Stomach (tissue), 8 donors: ENCODE measurements at regions not wholly inside any gene's neighbourhood (a gene's known extent, or its start where the extent isn't known, plus 50 kb on each side); places are given as distances from the start of the nearest gene placed in this dataset.

Experiments used
- DNase-seq, 2 donors: peaks; one replicate each; pipeline versions ENCODE4 v3.0.0 to v3.0.0-alpha.2; 2013 to 2019
- H3K27ac ChIP-seq, 5 donors: fragments of 200-600 bp in 4 of 5; sonication (generic) in 4 of 5; one replicate each; pipeline ENCODE4 v1.5.1; 2013 to 2019; ENCODE audit warnings: mild to moderate bottlenecking in 1 of 5, moderate library complexity in 1 of 5
- H3K27me3 ChIP-seq, 3 donors: fragments of 200-600 bp; sonication (generic); one replicate each; pipeline ENCODE4 v1.5.1; 2017 to 2019; ENCODE audit warnings: mixed run types in 1 of 3
- H3K36me3 ChIP-seq, 4 donors: fragments of 200-600 bp; sonication (generic); 1 replicate in 3 of 4; 2 replicates in 1 of 4; pipeline ENCODE4 v1.5.1; 2016 to 2019
- H3K4me1 ChIP-seq, 4 donors: fragments of 200-600 bp; sonication (generic); one replicate each; pipeline ENCODE4 v1.5.1; 2016 to 2019
- H3K4me3 ChIP-seq, 4 donors: fragments of 200-600 bp; sonication (generic) in 3 of 4; one replicate each; pipeline ENCODE4 v1.5.1; 2016 to 2019; ENCODE audit warnings: mild to moderate bottlenecking in 1 of 4
- H3K9me3 ChIP-seq, 4 donors: fragments of 200-600 bp; sonication (generic); one replicate each; pipeline ENCODE4 v1.5.1; 2016 to 2019
- CTCF ChIP-seq, 7 experiments: fragments of 450-650 bp in 4 of 7; fragments of 200-600 bp in 3 of 7; sonication (generic) in 3 of 7; IDR thresholded peaks; one replicate each; pipeline ENCODE4 v1.5.1; 2016 to 2019; ENCODE audit warnings: antibody characterized with exemption in 7 of 7, control low read depth in 2 of 7, mild to moderate bottlenecking in 1 of 7
- EP300 ChIP-seq: sonication (generic); formaldehyde crosslinking; IDR thresholded peaks from one replicate; pipeline ENCODE4 v1.6.1; 2017; ENCODE audit warnings: antibody characterized with exemption
- POLR2A ChIP-seq, 4 donors: fragments of 450-650 bp; IDR thresholded peaks; one replicate each; pipeline ENCODE4 v1.6.1; 2016; ENCODE audit warnings: antibody characterized with exemption in 4 of 4, control low read depth in 2 of 4, mild to moderate bottlenecking in 1 of 4, moderate library complexity in 1 of 4
- POLR2AphosphoS5 ChIP-seq, 3 donors: sonication (generic); formaldehyde crosslinking; IDR thresholded peaks; one replicate each; pipeline ENCODE4 v1.6.1; 2016; ENCODE audit warnings: antibody characterized with exemption in 3 of 3
- WGBS, 5 donors: extraction: QIAGEN DNeasy Blood & Tissue Kit in 3 of 5; methylation state at CpG; one replicate each; pipeline versions ENCODE4 v1.1.5 to v1.1.7; 2013 to 2018; 5-methylcytosine and 5-hydroxymethylcytosine counted together
- intact Hi-C: fragments of 100-400 bp; cut with DNase I; formaldehyde crosslinking; loops from one replicate; pipeline ENCODE4 v1.15.1; 2023; ENCODE audit warnings: low total_unique reads
- donor health status: healthy with polysubstance abuse.
- donor health status: Bipolar disorder and iron deficiency.
- donor health status: healthy.

- no peak for DNase-seq
- Histone ChIP-seq H3K27me3 (peaks cover 0 to 8% (median 0%) of the 10 kb centered on the region in 3 donors), H3K36me3 (no peaks in the 10 kb centered on the region), H3K27ac (no peak overlapping the region), H3K4me3 (no peak overlapping the region), H3K4me1 (peaks cover 0 to 7% (median 0%) of the 10 kb centered on the region in 4 donors), H3K9me3 (no peaks in the 10 kb centered on the region)
- intact Hi-C loops: no loop called here
- TF ChIP-seq EP300 (no peak), POLR2AphosphoS5 (IDR thresholded peaks at IDR 0.05) (no peak), POLR2A (IDR thresholded peaks at IDR 0.05) (no peak), CTCF (IDR thresholded peaks at IDR 0.05) (no peak)
- WGBS, 5 donors: 84 to 94% (median 92%) methylated on average over 3 of the region's 3 CpGs
Measured at GRCh38 chr6:148208298-148208697, 134.3 kb upstream of the SASH1 start.

GRCh38 chr6:148211777-148212324 lies 130.8 kb upstream of the SASH1 start:
- no peak overlapping the region for H3K27ac ChIP-seq
- H3K27me3 ChIP-seq: peaks cover 0 to 8% (median 0%) of the 10 kb centered on the region in 3 donors
- H3K4me1 ChIP-seq: no peaks in the 10 kb centered on the region
- H3K9me3 ChIP-seq: no peaks in the 10 kb centered on the region
- no peak for DNase-seq
- 89 to 94% (median 92%) methylated on average over 11 of the region's 11 CpGs for WGBS, 5 donors
- no peak overlapping the region for H3K4me3 ChIP-seq
- intact Hi-C loops: no loop called here
- H3K36me3 ChIP-seq: no peaks in the 10 kb centered on the region
- no peak for TF ChIP-seq POLR2A (IDR thresholded peaks at IDR 0.05)
- no peak for TF ChIP-seq POLR2AphosphoS5 (IDR thresholded peaks at IDR 0.05)
- TF ChIP-seq EP300: no peak
- no peak for TF ChIP-seq CTCF (IDR thresholded peaks at IDR 0.05)

- H3K9me3 ChIP-seq: no peaks in the 10 kb centered on the region
- H3K4me3 ChIP-seq: no peak overlapping the region
- H3K36me3 ChIP-seq: no peaks in the 10 kb centered on the region
- H3K27ac ChIP-seq: no peak overlapping the region
- 76 to 88% (median 86%) methylated on average over 3 of the region's 3 CpGs for WGBS, 5 donors
- DNase-seq: no peak
- TF ChIP-seq POLR2A (IDR thresholded peaks at IDR 0.05) (no peak), POLR2AphosphoS5 (IDR thresholded peaks at IDR 0.05) (no peak), CTCF (IDR thresholded peaks at IDR 0.05) (no peak), EP300 (no peak)
- intact Hi-C loops: no loop called here
- H3K27me3 ChIP-seq: peaks cover 0 to 8% (median 0%) of the 10 kb centered on the region in 3 donors
- no peaks in the 10 kb centered on the region for H3K4me1 ChIP-seq
Measured at GRCh38 chr6:148212366-148212765, 130.3 kb upstream of the SASH1 start.

- no peak overlapping the region for H3K27ac ChIP-seq
- H3K27me3 ChIP-seq: peaks cover 0 to 8% (median 0%) of the 10 kb centered on the region in 3 donors
- no peak for DNase-seq
- H3K4me3 ChIP-seq: no peak overlapping the region
- H3K4me1 ChIP-seq: peaks cover 0 to 5% (median under 1%) of the 10 kb centered on the region in 4 donors
- no peak for TF ChIP-seq EP300
- no peaks in the 10 kb centered on the region for H3K36me3 ChIP-seq
- WGBS, 5 donors: 61 to 77% (median 71%) methylated on average over 3 of the region's 3 CpGs
- intact Hi-C loops: no loop called here
- no peaks in the 10 kb centered on the region for H3K9me3 ChIP-seq
Measured at GRCh38 chr6:148213366-148213765, 129.3 kb upstream of the SASH1 start.

GRCh38 chr6:148214667-148215066 lies 128.0 kb upstream of the SASH1 start:
- H3K9me3 ChIP-seq: no peaks in the 10 kb centered on the region
- WGBS, 5 donors: 88 to 93% (median 92%) methylated on average over 3 to 5 of the region's 5 CpGs
- H3K4me1 ChIP-seq: peaks cover 0 to 10% (median 3%) of the 10 kb centered on the region in 4 donors
- DNase-seq: no peak
- no peaks in the 10 kb centered on the region for H3K36me3 ChIP-seq
- H3K27ac ChIP-seq: no peak overlapping the region
- H3K4me3 ChIP-seq: no peak overlapping the region
- no peak for TF ChIP-seq CTCF (IDR thresholded peaks at IDR 0.05)
- no peak for TF ChIP-seq EP300
- no peak for TF ChIP-seq POLR2AphosphoS5 (IDR thresholded peaks at IDR 0.05)
- no peak for TF ChIP-seq POLR2A (IDR thresholded peaks at IDR 0.05)
- intact Hi-C loops: no loop called here
- peaks cover 0 to 8% (median 0%) of the 10 kb centered on the region in 3 donors for H3K27me3 ChIP-seq
